ENCODE measurements at regions not wholly inside any gene's neighbourhood (a gene's known extent, or its start where the extent isn't known, plus 50 kb on each side); places are given as distances from the start of the nearest gene placed in this dataset.

- TF ChIP-seq REST (IDR thresholded peaks at IDR 0.05; ENCODE audit: low read depth) = no peak
- no peak for TF ChIP-seq FOXM1 (IDR thresholded peaks at IDR 0.05; ENCODE audit: borderline replicate concordance, low read depth)
- TF ChIP-seq TEAD4 (IDR thresholded peaks at IDR 0.05) = no peak
- TF ChIP-seq CREB1 (IDR thresholded peaks at IDR 0.05; ENCODE audit: low read depth) = no peak
- TF ChIP-seq TCF12 (IDR thresholded peaks at IDR 0.05; ENCODE audit: low read depth) = no peak
- no peak for TF ChIP-seq EP300 (IDR thresholded peaks at IDR 0.05; ENCODE audit: borderline replicate concordance)
- no peak for TF ChIP-seq YY1 (IDR thresholded peaks at IDR 0.05; ENCODE audit: low read depth)
These were observed 319.3 kb upstream of the NOVA1 start for GRCh38 chr14:26917086-26917485.
